SK-N-SH treated with all-trans-retinoic acid at 6 μM for 48 hours (cell line): ENCODE measurements at regions not wholly inside any gene's neighbourhood (a gene's known extent, or its start where the extent isn't known, plus 50 kb on each side); places are given as distances from the start of the nearest gene placed in this dataset.

Experiments used
- ARNTL ChIP-seq: fragments of 450-650 bp; formaldehyde crosslinking; IDR thresholded peaks from 2 replicates; pipeline ENCODE4 v1.5.0; 2020; ENCODE audit warnings: low read depth, mild to moderate bottlenecking, moderate library complexity, borderline replicate concordance
- BACH2 ChIP-seq: fragments of 250-450 bp; sonication (Bioruptor Pico); IDR thresholded peaks from 2 replicates; pipeline ENCODE4 v1.9.0; 2021; ENCODE audit warnings: mild to moderate bottlenecking, borderline replicate concordance
- CREB5 ChIP-seq: fragments of 250-450 bp; sonication (Bioruptor Pico); IDR thresholded peaks from 2 replicates; pipeline ENCODE4 v1.5.1; 2020; ENCODE audit warnings: low read depth, mild to moderate bottlenecking, moderate library complexity
- CSDC2 ChIP-seq: fragments of 250-450 bp; sonication (Bioruptor Pico); IDR thresholded peaks from 2 replicates; pipeline ENCODE4 v1.5.0; 2020; ENCODE audit warnings: mild to moderate bottlenecking, moderate library complexity
- ESRRG ChIP-seq: fragments of 250-450 bp; sonication (Bioruptor Pico); IDR thresholded peaks from 2 replicates; pipeline ENCODE4 v1.6.1; 2021; ENCODE audit warnings: mild to moderate bottlenecking
- GLIS3 ChIP-seq: fragments of 250-450 bp; sonication (Bioruptor Pico); IDR thresholded peaks from 2 replicates; pipeline ENCODE4 v1.5.0; 2020; ENCODE audit warnings: mild to moderate bottlenecking, moderate library complexity
- ISL1 ChIP-seq: fragments of 250-450 bp; sonication (Bioruptor Pico); IDR thresholded peaks from 2 replicates; pipeline ENCODE4 v2.1.2; 2022; ENCODE audit warnings: mild to moderate bottlenecking, moderate library complexity
- PPARA ChIP-seq: fragments of 250-450 bp; sonication (Bioruptor Pico); IDR thresholded peaks from 2 replicates; pipeline ENCODE4 v1.5.0; 2020; ENCODE audit warnings: mild to moderate bottlenecking, borderline replicate concordance
- RARB ChIP-seq: fragments of 250-450 bp; sonication (Bioruptor Pico); IDR thresholded peaks from 2 replicates; pipeline ENCODE4 v1.8.0; 2021; ENCODE audit warnings: mild to moderate bottlenecking, moderate library complexity
- ZFP3 ChIP-seq: fragments of 250-450 bp; sonication (Bioruptor Pico); IDR thresholded peaks from 2 replicates; pipeline ENCODE4 v1.5.0; 2020; ENCODE audit warnings: mild to moderate bottlenecking, moderate library complexity
- ZNF565 ChIP-seq: fragments of 450-650 bp; formaldehyde crosslinking; conservative IDR thresholded peaks from 2 replicates; pipeline ENCODE4 v1.5.0; 2020; ENCODE audit warnings: low read depth, mild to moderate bottlenecking, moderate library complexity
- ZNF70 ChIP-seq: fragments of 450-650 bp; formaldehyde crosslinking; IDR thresholded peaks from 2 replicates; pipeline ENCODE4 v1.5.0; 2020; ENCODE audit warnings: mild to moderate bottlenecking, moderate library complexity
- TF ChIP-seq, protein P1 (sequence below): fragments of 250-450 bp; sonication (Bioruptor Pico); IDR thresholded peaks from 2 replicates; pipeline ENCODE4 v1.8.0; 2020; ENCODE audit warnings: mild to moderate bottlenecking, moderate library complexity, borderline replicate concordance
- TF ChIP-seq, protein P2 (sequence below): fragments of 250-450 bp; sonication (Bioruptor Pico); IDR thresholded peaks from 2 replicates; pipeline ENCODE4 v1.5.0; 2020; ENCODE audit warnings: mild to moderate bottlenecking, moderate library complexity

DNA sequence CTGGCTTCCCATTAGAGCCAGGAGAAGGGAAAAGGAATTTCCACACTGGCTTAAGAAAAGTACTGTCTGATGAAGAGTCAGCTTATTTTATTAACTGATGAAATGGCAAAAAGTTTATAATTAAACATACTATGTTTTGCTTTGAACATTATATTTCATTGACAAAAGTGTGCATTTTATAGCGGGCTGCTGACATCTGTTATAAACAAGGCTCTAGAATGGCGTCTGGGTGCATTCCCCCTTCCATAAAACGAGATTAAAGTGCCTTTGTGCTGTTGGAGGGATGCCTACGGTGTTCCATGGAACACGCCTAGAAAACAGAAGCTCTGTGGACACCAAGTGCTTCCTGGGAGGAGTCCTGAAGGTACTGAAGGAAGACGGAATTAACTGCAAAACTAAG, 220.2 kb downstream of the SNX10 start:
- TF ChIP-seq, protein P1, sequence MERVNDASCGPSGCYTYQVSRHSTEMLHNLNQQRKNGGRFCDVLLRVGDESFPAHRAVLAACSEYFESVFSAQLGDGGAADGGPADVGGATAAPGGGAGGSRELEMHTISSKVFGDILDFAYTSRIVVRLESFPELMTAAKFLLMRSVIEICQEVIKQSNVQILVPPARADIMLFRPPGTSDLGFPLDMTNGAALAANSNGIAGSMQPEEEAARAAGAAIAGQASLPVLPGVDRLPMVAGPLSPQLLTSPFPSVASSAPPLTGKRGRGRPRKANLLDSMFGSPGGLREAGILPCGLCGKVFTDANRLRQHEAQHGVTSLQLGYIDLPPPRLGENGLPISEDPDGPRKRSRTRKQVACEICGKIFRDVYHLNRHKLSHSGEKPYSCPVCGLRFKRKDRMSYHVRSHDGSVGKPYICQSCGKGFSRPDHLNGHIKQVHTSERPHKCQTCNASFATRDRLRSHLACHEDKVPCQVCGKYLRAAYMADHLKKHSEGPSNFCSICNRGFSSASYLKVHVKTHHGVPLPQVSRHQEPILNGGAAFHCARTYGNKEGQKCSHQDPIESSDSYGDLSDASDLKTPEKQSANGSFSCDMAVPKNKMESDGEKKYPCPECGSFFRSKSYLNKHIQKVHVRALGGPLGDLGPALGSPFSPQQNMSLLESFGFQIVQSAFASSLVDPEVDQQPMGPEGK (CRISPR knock-in tag), result no peak
- TF ChIP-seq RARB (CRISPR knock-in tag) (no peak), ISL1 (CRISPR knock-in tag) (no peak), GLIS3 (no peak), CREB5 (CRISPR knock-in tag) (no peak), ARNTL (CRISPR knock-in tag) (no peak), PPARA (CRISPR knock-in tag) (no peak), ZNF70 (no peak), BACH2 (CRISPR knock-in tag) (no peak), ZFP3 (CRISPR knock-in tag) (no peak), ZNF565 (CRISPR knock-in tag) (no peak), ESRRG (CRISPR knock-in tag) (no peak), CSDC2 (CRISPR knock-in tag) (no peak)
- TF ChIP-seq, protein P2, sequence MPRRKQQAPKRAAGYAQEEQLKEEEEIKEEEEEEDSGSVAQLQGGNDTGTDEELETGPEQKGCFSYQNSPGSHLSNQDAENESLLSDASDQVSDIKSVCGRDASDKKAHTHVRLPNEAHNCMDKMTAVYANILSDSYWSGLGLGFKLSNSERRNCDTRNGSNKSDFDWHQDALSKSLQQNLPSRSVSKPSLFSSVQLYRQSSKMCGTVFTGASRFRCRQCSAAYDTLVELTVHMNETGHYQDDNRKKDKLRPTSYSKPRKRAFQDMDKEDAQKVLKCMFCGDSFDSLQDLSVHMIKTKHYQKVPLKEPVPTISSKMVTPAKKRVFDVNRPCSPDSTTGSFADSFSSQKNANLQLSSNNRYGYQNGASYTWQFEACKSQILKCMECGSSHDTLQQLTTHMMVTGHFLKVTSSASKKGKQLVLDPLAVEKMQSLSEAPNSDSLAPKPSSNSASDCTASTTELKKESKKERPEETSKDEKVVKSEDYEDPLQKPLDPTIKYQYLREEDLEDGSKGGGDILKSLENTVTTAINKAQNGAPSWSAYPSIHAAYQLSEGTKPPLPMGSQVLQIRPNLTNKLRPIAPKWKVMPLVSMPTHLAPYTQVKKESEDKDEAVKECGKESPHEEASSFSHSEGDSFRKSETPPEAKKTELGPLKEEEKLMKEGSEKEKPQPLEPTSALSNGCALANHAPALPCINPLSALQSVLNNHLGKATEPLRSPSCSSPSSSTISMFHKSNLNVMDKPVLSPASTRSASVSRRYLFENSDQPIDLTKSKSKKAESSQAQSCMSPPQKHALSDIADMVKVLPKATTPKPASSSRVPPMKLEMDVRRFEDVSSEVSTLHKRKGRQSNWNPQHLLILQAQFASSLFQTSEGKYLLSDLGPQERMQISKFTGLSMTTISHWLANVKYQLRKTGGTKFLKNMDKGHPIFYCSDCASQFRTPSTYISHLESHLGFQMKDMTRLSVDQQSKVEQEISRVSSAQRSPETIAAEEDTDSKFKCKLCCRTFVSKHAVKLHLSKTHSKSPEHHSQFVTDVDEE (CRISPR knock-in tag), result no peak
